ENCODE measurements at regions not wholly inside any gene's neighbourhood (a gene's known extent, or its start where the extent isn't known, plus 50 kb on each side); places are given as distances from the start of the nearest gene placed in this dataset.

DNA sequence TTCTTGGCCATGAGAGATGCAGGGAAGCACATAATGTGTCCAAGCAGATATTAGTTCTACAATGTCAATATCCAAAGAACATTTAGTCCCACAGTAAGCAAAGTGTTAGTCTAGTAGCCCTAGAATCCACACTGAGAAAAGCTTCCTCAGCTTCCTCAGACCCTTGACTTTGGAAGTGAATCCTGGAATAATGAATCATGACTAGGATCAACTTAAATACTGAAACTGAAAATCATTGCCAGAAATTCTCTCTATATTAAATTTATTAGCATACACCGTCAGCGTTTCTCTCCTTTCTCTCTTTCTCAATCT, 356.9 kb upstream of the ACVR2A start:
- Mint-ChIP-seq H3K36me3 (peaks cover 21% of the 10 kb centered on the region), H3K27me3 (peaks cover 10% of the 10 kb centered on the region)
- POLR2A ChIA-PET: no interaction called here

DNA sequence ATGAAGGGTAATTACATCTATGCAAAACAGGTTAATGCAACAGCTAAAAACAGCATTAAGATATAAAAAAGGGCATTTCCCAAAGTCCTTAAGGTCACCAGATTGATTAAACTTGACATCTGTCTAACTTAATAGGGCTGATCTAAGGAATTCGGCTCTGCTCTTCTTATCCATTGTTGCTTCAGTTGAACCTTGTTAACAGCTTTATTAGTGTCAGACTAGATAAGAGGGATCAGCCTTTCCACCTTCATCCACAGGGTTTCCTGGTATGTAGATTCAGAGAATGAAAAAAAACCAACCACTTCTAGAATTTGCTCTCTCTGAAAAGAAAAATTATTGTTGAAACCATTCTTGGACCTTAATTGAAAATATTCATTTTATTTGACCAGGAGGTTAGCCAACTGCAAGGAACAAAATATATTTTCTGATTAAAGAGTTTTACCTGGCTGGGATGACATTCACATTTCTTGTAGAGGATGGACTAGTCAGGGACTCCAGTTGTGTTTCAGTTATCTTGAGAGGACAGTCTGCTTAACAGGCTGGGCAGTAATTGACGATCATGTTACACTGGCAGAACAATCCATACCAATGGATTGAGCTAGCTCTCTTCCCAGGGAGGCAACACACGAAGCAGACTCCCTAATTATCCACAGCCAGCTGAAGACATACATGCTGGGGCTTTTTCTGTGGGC, 357.4 kb upstream of the ACVR2A start:
- Mint-ChIP-seq H3K36me3 (peaks cover 18% of the 10 kb centered on the region), H3K4me1 (peaks cover 26% of the 10 kb centered on the region), H3K9me3 (peaks cover 4% of the 10 kb centered on the region), H3K27me3 (peaks cover 10% of the 10 kb centered on the region), H3K27ac (no peak overlapping the region), H3K4me3 (no peak overlapping the region)
- ATAC-seq (ENCODE audit: low read depth): no peak
- DNase-seq: no peak
- POLR2A ChIA-PET: no interaction called here

More for the DNA sequence above, 356.9 kb upstream of the ACVR2A start:
- peaks cover 7% of the 10 kb centered on the region for H3K9me3 Mint-ChIP-seq
- H3K4me3 Mint-ChIP-seq: no peak overlapping the region
- no peak overlapping the region for H3K27ac Mint-ChIP-seq
- ATAC-seq (ENCODE audit: low read depth): no peak
- no peak for DNase-seq
- H3K4me1 Mint-ChIP-seq: peaks cover 29% of the 10 kb centered on the region

DNA sequence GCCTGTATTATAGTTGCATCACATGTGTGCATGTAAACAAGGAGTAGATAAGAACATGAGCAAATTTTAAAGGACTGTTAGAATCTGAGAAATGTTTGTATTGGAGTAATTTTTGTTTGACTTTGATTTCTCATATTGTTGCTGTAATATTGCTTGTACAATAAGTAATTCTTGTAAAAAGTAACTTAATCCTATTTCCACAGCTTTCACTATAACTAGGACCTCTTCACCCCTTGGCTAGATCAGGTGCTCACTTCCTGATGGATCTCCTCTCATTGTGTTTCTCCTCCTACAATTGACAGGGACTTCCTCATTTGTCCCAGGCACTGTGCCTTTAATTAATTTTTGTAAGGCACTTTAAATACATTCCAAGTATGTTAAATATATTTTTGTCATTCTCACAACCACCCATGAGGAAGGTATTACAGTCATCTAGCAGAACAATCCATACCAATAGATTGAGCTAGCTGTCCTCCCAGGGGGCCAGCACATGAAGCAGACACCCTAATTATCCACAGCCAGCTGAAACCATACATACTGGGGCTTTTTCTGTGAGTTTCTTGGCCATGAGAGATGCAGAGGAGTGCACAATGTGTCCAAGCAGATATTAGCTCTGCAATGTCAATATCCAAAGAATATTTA, 359.5 kb upstream of the ACVR2A start:
- Mint-ChIP-seq H3K36me3 (peaks cover 6% of the 10 kb centered on the region), H3K9me3 (peaks cover 1% of the 10 kb centered on the region), H3K27me3 (peaks cover 10% of the 10 kb centered on the region), H3K4me3 (no peak overlapping the region), H3K27ac (no peak overlapping the region), H3K4me1 (peaks cover 13% of the 10 kb centered on the region)
- POLR2A ChIA-PET: no interaction called here
- no peak for ATAC-seq (ENCODE audit: low read depth)
- DNase-seq: no peak

DNA sequence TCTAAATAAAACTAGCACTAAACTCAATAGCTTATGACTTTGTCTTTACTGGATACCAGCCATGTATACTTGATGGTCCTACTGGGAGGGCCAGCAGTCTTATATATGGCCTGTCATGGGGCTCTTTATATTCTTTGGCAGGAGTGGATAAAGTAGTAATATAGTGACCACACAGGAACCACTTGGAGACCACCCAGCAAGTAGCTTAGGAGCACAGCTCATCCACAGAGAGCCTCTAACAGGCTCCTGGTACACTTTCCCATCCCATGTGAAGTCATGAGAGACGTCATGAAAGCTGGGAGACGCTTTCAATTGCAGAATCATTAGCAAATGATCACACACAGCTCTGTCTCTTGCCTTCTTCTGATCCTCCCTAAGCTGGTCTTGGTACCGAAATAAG, 360.9 kb upstream of the ACVR2A start:
- ATAC-seq (ENCODE audit: low read depth) (no peak), DNase-seq (no peak)
- POLR2A ChIA-PET: no interaction called here
- H3K36me3 Mint-ChIP-seq: peaks cover 3% of the 10 kb centered on the region
- H3K27ac Mint-ChIP-seq: no peak overlapping the region
- H3K27me3 Mint-ChIP-seq: peaks cover 10% of the 10 kb centered on the region
- peaks cover 1% of the 10 kb centered on the region for H3K9me3 Mint-ChIP-seq
- H3K4me1 Mint-ChIP-seq: peaks cover 7% of the 10 kb centered on the region
- no peak overlapping the region for H3K4me3 Mint-ChIP-seq

GRCh38 chr2:147482916-147483669, 361.7 kb upstream of the ACVR2A start:
- H3K36me3 Mint-ChIP-seq: peaks cover 3% of the 10 kb centered on the region
- H3K27ac Mint-ChIP-seq: no peak overlapping the region
- ATAC-seq (ENCODE audit: low read depth) (no peak), DNase-seq (no peak)
- no peak overlapping the region for H3K4me3 Mint-ChIP-seq
- POLR2A ChIA-PET: no interaction called here
- peaks cover 8% of the 10 kb centered on the region for H3K27me3 Mint-ChIP-seq
- peaks cover 1% of the 10 kb centered on the region for H3K9me3 Mint-ChIP-seq
- peaks cover 7% of the 10 kb centered on the region for H3K4me1 Mint-ChIP-seq

GRCh38 chr2:147482111-147482895, 362.5 kb upstream of the ACVR2A start:
- Mint-ChIP-seq H3K36me3 (peaks cover 3% of the 10 kb centered on the region), H3K4me1 (peaks cover 4% of the 10 kb centered on the region), H3K27ac (no peak overlapping the region), H3K4me3 (no peak overlapping the region), H3K27me3 (peaks cover 3% of the 10 kb centered on the region), H3K9me3 (peaks cover 1% of the 10 kb centered on the region)
- DNase-seq: no peak
- POLR2A ChIA-PET: no interaction called here
- no peak for ATAC-seq (ENCODE audit: low read depth)

DNA sequence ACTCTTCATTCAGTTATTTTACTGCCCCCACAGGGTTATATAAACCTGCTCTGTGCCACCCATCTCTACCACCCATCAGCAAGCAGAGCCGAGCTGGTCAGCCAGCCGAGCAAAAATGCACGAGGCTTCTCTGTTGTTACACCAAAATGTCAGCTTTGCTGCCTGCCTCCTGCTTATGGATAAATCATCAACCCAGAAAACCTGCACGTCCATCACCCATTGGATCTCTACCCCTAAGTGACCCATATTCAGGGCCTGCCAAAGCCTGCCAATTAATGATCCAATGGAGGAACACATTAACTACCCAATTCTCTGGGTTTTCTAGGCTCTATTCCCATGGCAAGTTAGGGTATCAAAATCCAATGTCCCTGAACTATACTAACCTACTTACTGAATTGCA, 365.5 kb upstream of the ACVR2A start:
- POLR2A ChIA-PET: interaction anchor here (0.6 kb wide), 1 partner anchor 11 kb away, joined by 3 read pairs; no protein-coding TSS in a partner anchor
- ATAC-seq (ENCODE audit: low read depth) (no peak), DNase-seq (no peak)
- no peaks in the 10 kb centered on the region for H3K36me3 Mint-ChIP-seq
- no peak overlapping the region for H3K4me3 Mint-ChIP-seq
- peaks cover 3% of the 10 kb centered on the region for H3K27me3 Mint-ChIP-seq
- H3K27ac Mint-ChIP-seq: no peak overlapping the region
- H3K4me1 Mint-ChIP-seq: no peaks in the 10 kb centered on the region
- peaks cover 4% of the 10 kb centered on the region for H3K9me3 Mint-ChIP-seq

DNA sequence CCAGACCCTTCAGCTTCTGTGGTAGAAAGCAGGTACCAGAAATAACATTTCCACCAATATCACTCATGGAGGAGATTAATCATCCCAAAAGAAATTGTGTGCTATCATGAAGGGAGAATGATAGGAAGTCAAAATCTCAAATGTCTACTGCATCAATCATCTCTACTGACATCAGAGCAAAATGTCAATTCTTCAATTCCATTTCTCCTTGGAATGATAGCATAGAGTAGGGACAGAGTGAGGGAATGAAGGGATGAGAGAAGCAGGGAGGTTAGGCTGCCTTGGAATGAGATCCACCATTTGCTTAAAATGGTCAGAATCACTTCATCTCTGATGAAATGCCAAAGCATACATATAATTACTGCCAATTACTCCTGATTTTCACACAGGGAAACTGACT, 371.8 kb upstream of the ACVR2A start:
- POLR2A ChIA-PET: no interaction called here
- no peak overlapping the region for H3K27ac Mint-ChIP-seq

GRCh38 chr2:147471126-147471525, 373.7 kb upstream of the ACVR2A start:
- ATAC-seq (ENCODE audit: low read depth) (no peak), DNase-seq (no peak)
- POLR2A ChIA-PET: no interaction called here
- Mint-ChIP-seq H3K27ac (no peak overlapping the region), H3K4me1 (peaks cover 4% of the 10 kb centered on the region), H3K9me3 (peaks cover 2% of the 10 kb centered on the region), H3K36me3 (peaks cover 7% of the 10 kb centered on the region), H3K4me3 (no peak overlapping the region), H3K27me3 (peaks cover 8% of the 10 kb centered on the region)

More for the DNA sequence above, 371.8 kb upstream of the ACVR2A start:
- peaks cover 7% of the 10 kb centered on the region for H3K36me3 Mint-ChIP-seq
- peaks cover 5% of the 10 kb centered on the region for H3K27me3 Mint-ChIP-seq
- H3K9me3 Mint-ChIP-seq: peaks cover 6% of the 10 kb centered on the region
- H3K4me3 Mint-ChIP-seq: no peak overlapping the region
- no peak for DNase-seq
- no peaks in the 10 kb centered on the region for H3K4me1 Mint-ChIP-seq
- no peak for ATAC-seq (ENCODE audit: low read depth)

DNA sequence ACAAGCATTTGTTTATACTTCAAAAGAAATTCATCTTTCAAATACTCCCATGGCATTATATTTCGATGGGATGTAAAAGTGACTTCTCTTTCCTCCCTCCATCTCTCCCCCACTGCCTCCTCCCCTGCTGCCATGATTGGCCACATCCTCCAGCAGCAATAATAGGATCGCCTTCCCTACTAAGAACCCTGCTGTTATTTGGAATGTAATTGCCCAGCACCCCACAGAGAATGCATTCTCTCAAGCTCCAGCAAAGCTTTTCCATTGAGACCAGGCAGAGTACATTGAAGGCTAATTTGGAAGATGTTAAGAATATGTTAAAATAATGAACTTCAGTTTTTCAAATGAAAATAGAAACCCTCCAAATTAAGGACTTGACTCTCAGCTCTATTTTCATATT, 375.4 kb upstream of the ACVR2A start:
- Mint-ChIP-seq H3K27ac (no peak overlapping the region), H3K9me3 (peaks cover 2% of the 10 kb centered on the region), H3K4me1 (peaks cover 4% of the 10 kb centered on the region), H3K27me3 (peaks cover 5% of the 10 kb centered on the region), H3K4me3 (no peak overlapping the region), H3K36me3 (peaks cover 7% of the 10 kb centered on the region)
- no peak for DNase-seq
- POLR2A ChIA-PET: no interaction called here
- no peak for ATAC-seq (ENCODE audit: low read depth)

GRCh38 chr2:147468963-147469362, 375.9 kb upstream of the ACVR2A start:
- ATAC-seq (ENCODE audit: low read depth) (no peak), DNase-seq (no peak)
- peaks cover 4% of the 10 kb centered on the region for H3K4me1 Mint-ChIP-seq
- H3K9me3 Mint-ChIP-seq: peaks cover 2% of the 10 kb centered on the region
- POLR2A ChIA-PET: no interaction called here
- H3K4me3 Mint-ChIP-seq: no peak overlapping the region
- H3K36me3 Mint-ChIP-seq: peaks cover 7% of the 10 kb centered on the region
- H3K27me3 Mint-ChIP-seq: peaks cover 2% of the 10 kb centered on the region
- no peak overlapping the region for H3K27ac Mint-ChIP-seq

GRCh38 chr2:147468349-147468748, 376.5 kb upstream of the ACVR2A start:
- no peak for ATAC-seq (ENCODE audit: low read depth)
- Mint-ChIP-seq H3K9me3 (peaks cover 2% of the 10 kb centered on the region), H3K36me3 (peaks cover 7% of the 10 kb centered on the region), H3K4me1 (peaks cover 4% of the 10 kb centered on the region), H3K4me3 (no peak overlapping the region), H3K27me3 (peaks cover 2% of the 10 kb centered on the region), H3K27ac (no peak overlapping the region)
- no peak for DNase-seq
- POLR2A ChIA-PET: no interaction called here

DNA sequence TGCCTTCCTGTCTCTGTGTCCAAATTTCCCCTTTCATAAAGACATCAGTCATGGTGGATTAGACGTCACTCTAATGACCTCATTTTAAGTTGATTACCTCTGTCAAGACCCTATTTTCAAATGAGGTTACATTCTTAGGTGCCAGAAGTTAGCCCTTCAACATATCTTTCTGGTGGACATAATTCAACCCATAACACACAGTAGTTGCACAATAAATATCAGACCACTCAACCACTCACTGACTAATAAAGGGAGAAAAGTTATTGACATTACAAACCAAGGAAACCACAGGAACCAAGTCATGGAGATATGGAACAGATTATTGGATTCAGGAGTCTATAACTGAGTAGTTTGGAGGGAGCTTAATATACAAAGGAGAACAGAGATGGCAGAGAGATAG, 377.4 kb upstream of the ACVR2A start:
- no peak overlapping the region for H3K4me3 Mint-ChIP-seq
- peaks cover 2% of the 10 kb centered on the region for H3K27me3 Mint-ChIP-seq
- H3K9me3 Mint-ChIP-seq: peaks cover 2% of the 10 kb centered on the region
- POLR2A ChIA-PET: no interaction called here
- peaks cover 4% of the 10 kb centered on the region for H3K4me1 Mint-ChIP-seq
- peaks cover 7% of the 10 kb centered on the region for H3K36me3 Mint-ChIP-seq
- DNase-seq: no peak
- H3K27ac Mint-ChIP-seq: no peak overlapping the region
- ATAC-seq (ENCODE audit: low read depth): no peak

All from activated naive CD8-positive, alpha-beta T cell treated with anti-CD3 and anti-CD28 coated beads, Interleukin-2, amount 10 ng/mL, durations not matched to agents 7 days and 5 days (primary cell).